Ishikawa (cell line): ENCODE measurements at regions not wholly inside any gene's neighbourhood (a gene's known extent, or its start where the extent isn't known, plus 50 kb on each side); places are given as distances from the start of the nearest gene placed in this dataset.

ENCODE experiments used
- CEBPB ChIP-seq: IDR thresholded peaks from 2 replicates; pipeline ENCODE4 v1.6.1; 2012
- CREB1 ChIP-seq: IDR thresholded peaks from 2 replicates; pipeline ENCODE4 v1.6.1; 2012; ENCODE audit warnings: low read depth
- EGR1 ChIP-seq: IDR thresholded peaks from 2 replicates; pipeline ENCODE4 v1.6.1; 2012
- EP300 ChIP-seq: IDR thresholded peaks from 2 replicates; pipeline ENCODE4 v1.6.1; 2012; ENCODE audit warnings: borderline replicate concordance
- FOXM1 ChIP-seq: IDR thresholded peaks from 2 replicates; pipeline ENCODE4 v1.6.1; 2012; ENCODE audit warnings: low read depth, borderline replicate concordance
- NFIC ChIP-seq: IDR thresholded peaks from 2 replicates; pipeline ENCODE4 v1.6.1; 2012
- RAD21 ChIP-seq: IDR thresholded peaks from 2 replicates; pipeline ENCODE4 v1.6.1; 2012; ENCODE audit warnings: low read depth
- TAF1 ChIP-seq: IDR thresholded peaks from 2 replicates; pipeline ENCODE4 v1.6.1; 2012; ENCODE audit warnings: low read depth, mild to moderate bottlenecking
- TCF12 ChIP-seq: IDR thresholded peaks from 2 replicates; pipeline ENCODE4 v1.6.1; 2012; ENCODE audit warnings: low read depth
- TEAD4 ChIP-seq: IDR thresholded peaks from 2 replicates; pipeline ENCODE4 v1.6.1; 2012
- YY1 ChIP-seq: IDR thresholded peaks from 2 replicates; pipeline ENCODE4 v1.6.1; 2012; ENCODE audit warnings: low read depth
- ZBTB7A ChIP-seq: IDR thresholded peaks from 2 replicates; pipeline ENCODE4 v1.6.1; 2012; ENCODE audit warnings: low read depth
- TF ChIP-seq, protein P1 (sequence below): IDR thresholded peaks from 2 replicates; pipeline ENCODE4 v1.6.1; 2012
- TF ChIP-seq, protein P2 (sequence below): IDR thresholded peaks from 2 replicates; pipeline ENCODE4 v1.6.1; 2012
- TF ChIP-seq, protein P3 (sequence below): IDR thresholded peaks from 2 replicates; pipeline ENCODE4 v1.6.1; 2012; ENCODE audit warnings: low read depth, mild to moderate bottlenecking

DNA sequence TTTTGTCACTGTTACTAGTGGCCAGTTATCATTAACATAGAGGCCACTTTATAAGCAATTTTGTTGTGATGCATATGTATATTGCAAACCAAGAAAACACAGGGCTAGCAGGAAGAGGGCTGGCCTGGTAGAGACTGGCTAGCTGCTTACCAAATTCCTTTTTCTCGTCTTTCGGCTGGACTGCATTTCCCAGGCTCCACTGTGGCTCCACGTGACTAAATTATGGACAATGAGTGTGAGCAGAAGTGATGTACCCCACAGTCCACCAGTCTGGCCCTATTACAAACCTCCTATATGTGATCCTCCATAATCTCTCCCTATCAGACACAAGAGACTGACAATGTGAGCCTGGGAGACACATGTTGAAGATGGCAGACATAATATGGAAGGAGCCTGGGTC lies 257.0 kb downstream of the MFSD1 start:
- TF ChIP-seq EGR1 (no peak), RAD21 (no peak), FOXM1 (no peak), TAF1 (no peak), YY1 (no peak), EP300 (no peak), TEAD4 (no peak), CEBPB (no peak), NFIC (no peak), CREB1 (no peak)
- TF ChIP-seq, protein P1, sequence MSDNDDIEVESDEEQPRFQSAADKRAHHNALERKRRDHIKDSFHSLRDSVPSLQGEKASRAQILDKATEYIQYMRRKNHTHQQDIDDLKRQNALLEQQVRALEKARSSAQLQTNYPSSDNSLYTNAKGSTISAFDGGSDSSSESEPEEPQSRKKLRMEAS, result no peak
- TF ChIP-seq, protein P2, sequence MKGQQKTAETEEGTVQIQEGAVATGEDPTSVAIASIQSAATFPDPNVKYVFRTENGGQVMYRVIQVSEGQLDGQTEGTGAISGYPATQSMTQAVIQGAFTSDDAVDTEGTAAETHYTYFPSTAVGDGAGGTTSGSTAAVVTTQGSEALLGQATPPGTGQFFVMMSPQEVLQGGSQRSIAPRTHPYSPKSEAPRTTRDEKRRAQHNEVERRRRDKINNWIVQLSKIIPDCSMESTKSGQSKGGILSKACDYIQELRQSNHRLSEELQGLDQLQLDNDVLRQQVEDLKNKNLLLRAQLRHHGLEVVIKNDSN, result no peak
- TF ChIP-seq, protein P3, sequence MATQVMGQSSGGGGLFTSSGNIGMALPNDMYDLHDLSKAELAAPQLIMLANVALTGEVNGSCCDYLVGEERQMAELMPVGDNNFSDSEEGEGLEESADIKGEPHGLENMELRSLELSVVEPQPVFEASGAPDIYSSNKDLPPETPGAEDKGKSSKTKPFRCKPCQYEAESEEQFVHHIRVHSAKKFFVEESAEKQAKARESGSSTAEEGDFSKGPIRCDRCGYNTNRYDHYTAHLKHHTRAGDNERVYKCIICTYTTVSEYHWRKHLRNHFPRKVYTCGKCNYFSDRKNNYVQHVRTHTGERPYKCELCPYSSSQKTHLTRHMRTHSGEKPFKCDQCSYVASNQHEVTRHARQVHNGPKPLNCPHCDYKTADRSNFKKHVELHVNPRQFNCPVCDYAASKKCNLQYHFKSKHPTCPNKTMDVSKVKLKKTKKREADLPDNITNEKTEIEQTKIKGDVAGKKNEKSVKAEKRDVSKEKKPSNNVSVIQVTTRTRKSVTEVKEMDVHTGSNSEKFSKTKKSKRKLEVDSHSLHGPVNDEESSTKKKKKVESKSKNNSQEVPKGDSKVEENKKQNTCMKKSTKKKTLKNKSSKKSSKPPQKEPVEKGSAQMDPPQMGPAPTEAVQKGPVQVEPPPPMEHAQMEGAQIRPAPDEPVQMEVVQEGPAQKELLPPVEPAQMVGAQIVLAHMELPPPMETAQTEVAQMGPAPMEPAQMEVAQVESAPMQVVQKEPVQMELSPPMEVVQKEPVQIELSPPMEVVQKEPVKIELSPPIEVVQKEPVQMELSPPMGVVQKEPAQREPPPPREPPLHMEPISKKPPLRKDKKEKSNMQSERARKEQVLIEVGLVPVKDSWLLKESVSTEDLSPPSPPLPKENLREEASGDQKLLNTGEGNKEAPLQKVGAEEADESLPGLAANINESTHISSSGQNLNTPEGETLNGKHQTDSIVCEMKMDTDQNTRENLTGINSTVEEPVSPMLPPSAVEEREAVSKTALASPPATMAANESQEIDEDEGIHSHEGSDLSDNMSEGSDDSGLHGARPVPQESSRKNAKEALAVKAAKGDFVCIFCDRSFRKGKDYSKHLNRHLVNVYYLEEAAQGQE, result no peak

DNA sequence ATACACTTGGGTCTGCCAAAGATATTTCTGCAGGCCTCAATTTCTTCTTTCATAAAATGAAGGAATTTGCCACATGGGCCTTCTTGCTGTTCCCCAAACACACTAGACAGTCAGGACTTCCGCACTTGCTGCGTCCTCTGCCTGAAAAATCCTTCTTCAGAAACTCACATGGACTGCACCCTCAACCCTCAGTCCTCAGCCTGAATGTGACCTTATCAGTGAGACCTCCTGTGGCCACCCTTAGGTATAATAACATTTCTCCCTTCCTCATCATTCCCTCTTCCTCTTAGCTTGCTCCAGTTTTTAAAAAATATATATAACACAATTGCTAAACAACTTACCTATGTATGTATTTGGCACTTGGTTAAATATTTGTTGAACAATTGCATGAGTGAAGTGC lies 257.5 kb downstream of the MFSD1 start:
- TF ChIP-seq EP300 (no peak), CREB1 (no peak), EGR1 (no peak), TEAD4 (no peak), TAF1 (no peak), CEBPB (no peak), NFIC (no peak), FOXM1 (no peak), ZBTB7A (no peak), YY1 (no peak), TCF12 (no peak)
- TF ChIP-seq, protein P2, result no peak
- TF ChIP-seq, protein P3, result no peak

DNA sequence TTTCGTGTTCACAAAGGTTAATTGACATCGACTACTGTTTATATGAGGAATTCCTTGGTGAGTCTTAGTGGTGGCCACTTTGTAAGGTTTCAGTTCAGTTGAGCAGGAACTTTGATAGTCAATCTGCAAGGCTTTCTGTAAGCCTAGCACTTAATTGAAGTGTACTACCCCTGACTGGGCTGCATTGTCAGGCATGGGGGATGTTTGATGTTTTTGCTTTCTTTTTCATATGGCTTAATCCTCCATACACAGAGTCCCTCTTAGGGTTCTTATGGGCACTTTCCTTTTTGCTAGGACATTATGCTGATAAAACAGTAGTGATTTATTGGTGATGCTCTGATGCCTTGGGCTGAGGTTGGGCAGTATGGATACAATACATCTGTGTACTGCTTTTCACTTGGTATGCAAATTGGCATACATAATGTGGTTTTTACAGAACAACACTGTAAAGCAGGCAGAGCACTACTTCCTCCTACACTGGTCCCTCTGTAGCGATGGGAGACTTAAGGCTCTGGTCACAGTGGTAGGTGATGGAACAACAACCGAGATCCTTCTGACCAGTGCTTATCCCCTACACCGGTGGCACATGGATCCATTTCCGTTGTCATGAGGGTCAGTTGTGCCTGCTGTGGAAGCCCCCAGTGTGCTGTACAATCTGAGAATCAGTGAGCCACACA lies 261.0 kb downstream of the MFSD1 start:
- TF ChIP-seq TAF1 (no peak), TCF12 (no peak)
- TF ChIP-seq, protein P1, result no peak

DNA sequence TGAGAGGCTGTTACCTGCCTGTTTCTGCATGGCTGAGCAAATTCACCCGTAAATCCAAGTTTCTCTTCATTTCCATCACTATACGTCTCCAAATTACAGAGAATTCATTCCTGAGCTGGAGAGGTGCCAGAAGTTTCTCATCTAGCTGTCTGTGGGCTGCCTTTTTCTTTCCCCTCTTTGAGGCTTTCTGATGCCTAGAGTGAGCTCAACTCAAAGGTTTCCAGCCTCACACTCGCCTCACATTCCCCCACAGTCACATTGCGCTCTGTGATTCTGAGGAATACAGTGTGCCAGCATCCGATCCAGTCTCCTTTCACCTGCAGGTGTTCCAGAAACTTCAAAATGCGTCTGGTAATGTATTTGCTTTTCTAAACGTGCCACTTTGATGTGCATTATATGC lies 267.2 kb downstream of the MFSD1 start, which contains the start of gene IQCJ:
TSS of gene IQCJ (plus strand) at position 229 of the 400 bp plus-strand sequence.
- TF ChIP-seq FOXM1, result no peak
- TF ChIP-seq CREB1, result no peak
- TF ChIP-seq ZBTB7A, result no peak
- no peak for TF ChIP-seq EP300
- TF ChIP-seq YY1, result no peak
- TF ChIP-seq, protein P3, result no peak
- TF ChIP-seq, protein P2, result no peak
- no peak for TF ChIP-seq EGR1
- TF ChIP-seq TEAD4, result no peak
- no peak for TF ChIP-seq RAD21
- TF ChIP-seq, protein P1, result no peak
- TF ChIP-seq CEBPB, result no peak
- no peak for TF ChIP-seq TCF12
- TF ChIP-seq NFIC, result no peak
- no peak for TF ChIP-seq TAF1
